ENCODE measurements at regions not wholly inside any gene's neighbourhood (a gene's known extent, or its start where the extent isn't known, plus 50 kb on each side); places are given as distances from the start of the nearest gene placed in this dataset.
"Not testable (repeated sequence)": the region's sequence is repeated elsewhere in the genome, so short reads cannot be mapped to it uniquely, and the experiment has no call there.

GRCh38 chr4:160372390-160372789, 1269.5 kb downstream of the RAPGEF2 start:
- no peak for DNase-seq

- DNase-seq, result no peak
These were observed 1271.0 kb downstream of the RAPGEF2 start for GRCh38 chr4:160373911-160374310.

GRCh38 chr4:160375772-160376452, 1273.0 kb downstream of the RAPGEF2 start:
- DNase-seq, result no peak

GRCh38 chr4:160386846-160387245, 1284.0 kb downstream of the RAPGEF2 start:
- no peak for DNase-seq

GRCh38 chr4:160399826-160400225, 1296.9 kb downstream of the RAPGEF2 start:
- DNase-seq, result no peak

- no peak for DNase-seq
These were observed 1300.2 kb downstream of the RAPGEF2 start for GRCh38 chr4:160403081-160403480.

- DNase-seq, result no peak
These were observed 1303.5 kb downstream of the RAPGEF2 start for GRCh38 chr4:160406263-160406825.

GRCh38 chr4:160414496-160414895, 1311.6 kb downstream of the RAPGEF2 start:
- no peak for DNase-seq

- no peak for DNase-seq
These were observed 1321.1 kb downstream of the RAPGEF2 start for GRCh38 chr4:160423879-160424451.

- DNase-seq, result no peak
These were observed 1323.4 kb downstream of the RAPGEF2 start for GRCh38 chr4:160426233-160426632.

GRCh38 chr4:160450876-160451275, 1348.0 kb downstream of the RAPGEF2 start:
- DNase-seq, result no peak

- DNase-seq, result not testable (repeated sequence)
These were observed 1379.1 kb downstream of the RAPGEF2 start for GRCh38 chr4:160481696-160482690.

GRCh38 chr4:160485071-160485687, 1382.3 kb downstream of the RAPGEF2 start:
- no peak for DNase-seq

- DNase-seq, result no peak
These were observed 1389.3 kb downstream of the RAPGEF2 start for GRCh38 chr4:160492181-160492580.

- no peak for DNase-seq
These were observed 1390.3 kb downstream of the RAPGEF2 start for GRCh38 chr4:160493206-160493605.

GRCh38 chr4:160495356-160495755, 1392.5 kb downstream of the RAPGEF2 start:
- no peak for DNase-seq

- DNase-seq, result no peak
These were observed 1395.3 kb downstream of the RAPGEF2 start for GRCh38 chr4:160498211-160498610.

- no peak for DNase-seq
These were observed 1402.8 kb downstream of the RAPGEF2 start for GRCh38 chr4:160505724-160506123.

- no peak for DNase-seq
These were observed 1408.0 kb downstream of the RAPGEF2 start for GRCh38 chr4:160510928-160511327.

GRCh38 chr4:160514126-160514525, 1411.2 kb downstream of the RAPGEF2 start:
- no peak for DNase-seq

- no peak for DNase-seq
These were observed 1420.4 kb downstream of the RAPGEF2 start for GRCh38 chr4:160523231-160523630.

GRCh38 chr4:160537681-160538080, 1434.8 kb downstream of the RAPGEF2 start:
- DNase-seq, result no peak

GRCh38 chr4:160546201-160546600, 1443.3 kb downstream of the RAPGEF2 start:
- DNase-seq, result no peak
